CD4-positive, alpha-beta T cell treated with Interferon gamma for 1 hour (primary cell): ENCODE measurements at regions not wholly inside any gene's neighbourhood (a gene's known extent, or its start where the extent isn't known, plus 50 kb on each side); places are given as distances from the start of the nearest gene placed in this dataset.
"Not testable (repeated sequence)": the region's sequence is repeated elsewhere in the genome, so short reads cannot be mapped to it uniquely, and the experiment has no call there.

Source experiments
- DNase-seq: peaks from one replicate; pipeline ENCODE4 v3.0.0-alpha.2; 2020

DNA sequence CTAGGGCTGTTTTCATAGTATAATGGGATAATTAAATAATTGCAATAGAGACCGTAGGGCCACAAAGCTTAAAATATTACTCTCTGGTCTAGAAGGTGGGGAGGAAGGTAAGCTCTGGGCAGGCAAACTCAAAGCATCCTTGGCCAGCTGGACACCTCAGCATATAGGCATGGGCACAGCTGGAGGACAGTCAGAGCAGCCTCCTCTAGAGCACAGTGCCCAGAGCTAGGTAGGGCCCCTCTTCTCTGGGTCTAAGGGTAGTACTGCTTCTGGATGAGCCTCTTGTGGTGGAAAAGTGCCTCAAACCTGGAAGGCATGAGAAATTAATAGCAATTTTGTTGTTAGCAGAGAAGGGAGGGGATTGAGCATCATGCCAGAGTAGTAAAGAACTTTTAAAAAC, 116.9 kb upstream of the FOXN2 start:
- DNase-seq: no peak

DNA sequence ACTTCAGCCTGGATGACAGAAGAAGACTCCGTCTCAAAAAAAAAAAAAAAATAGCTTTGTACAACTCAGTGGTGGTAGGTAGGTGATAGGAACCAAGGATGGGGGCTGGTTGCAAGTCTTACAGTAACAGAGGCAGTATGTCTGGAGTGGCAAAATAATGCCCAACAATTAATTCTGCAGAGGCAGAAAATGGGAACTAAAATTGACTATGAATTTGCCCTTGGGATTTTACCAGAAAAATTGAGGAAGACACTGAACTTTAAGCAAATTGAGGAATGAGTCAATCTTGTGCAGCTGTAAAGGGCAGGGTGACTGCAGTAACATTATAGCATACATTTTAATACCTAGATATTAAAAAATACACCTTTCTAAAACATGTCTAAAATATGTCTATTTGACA, 116.1 kb upstream of the FOXN2 start:
- DNase-seq: no peak

DNA sequence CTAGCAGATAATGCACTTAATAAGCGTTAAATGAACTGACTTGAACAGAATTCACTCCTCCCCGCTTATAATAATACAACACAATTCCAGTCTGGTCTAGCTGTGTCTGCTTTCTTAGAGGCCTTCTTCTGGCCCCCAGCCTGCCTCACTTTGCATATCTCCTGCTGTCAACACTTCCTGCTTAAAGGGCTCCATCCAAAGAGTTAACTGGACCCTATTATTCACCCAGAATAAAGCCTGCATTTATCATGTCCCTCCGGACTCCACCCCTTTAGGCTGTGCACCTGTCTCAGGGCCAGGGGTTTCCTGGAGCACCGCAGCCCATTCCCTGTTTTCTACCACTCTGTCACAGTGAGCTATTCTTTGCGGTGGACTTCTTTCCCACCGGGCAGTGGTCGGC, 115.4 kb upstream of the FOXN2 start:
- DNase-seq: no peak

DNA sequence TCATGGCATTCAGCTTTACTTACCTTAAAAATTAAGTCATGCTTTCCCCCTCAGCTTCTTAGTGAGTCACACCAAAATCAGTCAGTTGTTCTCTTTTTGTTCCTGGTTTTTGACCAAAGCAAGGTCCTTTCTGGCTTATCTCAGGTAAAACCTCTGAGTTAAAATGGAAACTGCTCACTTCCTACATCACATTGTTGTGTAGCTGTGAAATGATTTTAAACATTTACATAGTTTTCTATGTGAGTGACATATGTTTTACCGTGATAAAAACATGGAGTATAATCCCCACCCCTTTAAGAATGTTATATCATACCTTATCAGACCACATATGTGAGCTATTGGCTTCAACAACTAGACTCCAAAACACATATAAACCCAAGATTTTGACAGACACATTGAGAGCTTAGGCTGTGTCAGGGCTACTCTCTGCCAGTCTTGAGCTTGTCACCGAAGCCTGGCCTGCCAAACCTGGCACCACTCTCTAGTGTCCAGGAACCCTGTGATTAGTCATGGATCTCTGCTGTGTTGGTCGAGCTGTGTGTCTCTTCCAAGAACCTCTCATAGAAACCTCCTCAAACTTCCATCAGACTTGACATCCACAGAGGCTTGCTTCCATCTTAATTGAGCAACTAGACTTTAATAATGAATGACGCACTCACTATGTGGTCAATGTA, 113.7 kb upstream of the FOXN2 start:
- DNase-seq: no peak

DNA sequence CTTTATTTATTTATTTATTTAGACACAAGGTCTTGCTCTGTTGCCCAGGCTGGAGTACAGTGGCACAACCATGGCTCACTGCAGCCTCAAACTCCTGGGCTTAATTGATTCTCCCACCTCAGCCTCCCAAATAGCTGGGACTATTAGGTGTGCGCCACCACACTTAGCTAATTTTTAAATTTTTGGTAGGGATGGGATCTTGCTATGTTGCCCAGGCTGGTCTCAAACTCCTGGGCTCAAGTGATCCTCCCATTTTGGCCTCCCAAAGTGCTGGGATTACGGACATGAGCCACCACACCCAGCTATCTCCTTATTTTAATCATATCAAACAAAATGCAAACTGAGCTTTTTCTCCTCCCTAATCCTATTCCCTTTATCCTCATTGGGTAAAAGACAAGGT, 113.0 kb upstream of the FOXN2 start:
- DNase-seq: not testable (repeated sequence)

DNA sequence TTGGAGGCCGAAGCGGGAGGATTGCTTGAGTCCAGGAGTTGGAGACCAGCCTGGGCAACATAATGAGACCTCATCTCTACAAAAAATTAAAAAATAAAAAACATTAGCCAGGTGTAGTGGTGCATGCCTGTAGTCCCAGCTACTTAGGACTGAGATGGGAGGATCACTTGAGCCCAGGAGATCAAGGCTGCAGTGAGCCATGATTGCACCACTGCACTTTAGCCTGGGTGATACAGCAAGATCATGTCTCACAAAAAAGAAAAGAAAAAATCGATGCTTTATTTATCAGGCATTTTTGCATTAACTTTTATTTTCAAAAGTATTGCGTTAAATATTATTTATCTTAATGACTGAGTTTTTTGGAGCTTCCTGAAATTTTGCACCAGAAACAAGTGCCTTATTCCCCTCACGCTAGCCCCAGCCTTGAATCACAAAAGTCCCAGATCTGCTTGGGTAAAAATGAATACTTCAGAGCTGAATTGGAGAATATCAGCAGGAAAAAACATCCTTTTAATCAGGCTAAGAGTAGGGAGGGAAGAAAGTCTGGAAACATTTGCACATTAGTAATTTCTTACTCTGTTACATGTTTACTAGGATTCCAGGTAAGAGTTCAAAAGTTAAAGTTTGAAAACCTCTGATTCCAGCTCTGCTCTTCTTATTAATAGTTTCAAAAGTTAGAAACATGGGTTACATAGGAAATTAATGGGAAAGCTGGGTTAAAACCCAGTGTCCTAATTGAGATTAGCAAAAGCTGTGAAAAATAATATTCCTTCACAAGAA, 111.4 kb upstream of the FOXN2 start:
- DNase-seq: no peak

DNA sequence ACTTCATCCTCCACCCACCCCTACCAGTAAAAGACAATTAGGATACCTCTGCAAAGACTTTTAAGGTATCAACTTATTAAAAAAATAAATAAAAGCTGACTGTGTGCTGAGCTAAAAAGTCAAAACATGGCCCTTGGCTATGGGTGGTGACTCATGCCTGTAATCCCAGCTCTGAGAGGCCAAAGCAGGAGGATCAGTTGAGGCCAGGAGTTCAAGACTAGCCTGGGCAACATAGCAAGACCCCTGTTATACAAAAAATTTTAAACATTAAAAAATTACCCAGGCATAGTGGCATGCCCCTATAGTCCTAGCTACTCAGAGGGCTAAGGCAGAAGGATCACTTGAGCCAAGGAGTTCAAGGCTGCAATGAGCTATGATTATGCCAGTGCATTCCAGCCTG, 110.8 kb upstream of the FOXN2 start:
- no peak for DNase-seq

DNA sequence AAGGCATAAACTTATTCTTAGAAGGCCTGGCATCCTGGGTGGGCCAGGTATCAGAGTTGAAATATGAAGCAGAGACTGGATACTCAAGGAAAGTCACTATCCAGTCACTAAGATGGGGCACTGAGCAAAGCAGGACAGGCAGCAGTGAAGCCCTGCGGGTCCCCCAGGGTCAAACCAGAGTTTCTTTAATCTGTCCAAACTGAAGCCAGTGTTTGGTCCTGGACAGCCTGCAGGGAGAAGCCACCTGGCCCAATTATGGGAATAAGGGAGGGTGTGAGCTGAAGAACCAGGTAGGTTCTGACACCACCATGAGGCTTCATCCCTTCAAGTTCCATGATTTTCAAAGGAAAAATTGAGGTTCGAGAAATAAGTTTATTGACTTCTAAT, 109.7 kb upstream of the FOXN2 start:
- no peak for DNase-seq

DNA sequence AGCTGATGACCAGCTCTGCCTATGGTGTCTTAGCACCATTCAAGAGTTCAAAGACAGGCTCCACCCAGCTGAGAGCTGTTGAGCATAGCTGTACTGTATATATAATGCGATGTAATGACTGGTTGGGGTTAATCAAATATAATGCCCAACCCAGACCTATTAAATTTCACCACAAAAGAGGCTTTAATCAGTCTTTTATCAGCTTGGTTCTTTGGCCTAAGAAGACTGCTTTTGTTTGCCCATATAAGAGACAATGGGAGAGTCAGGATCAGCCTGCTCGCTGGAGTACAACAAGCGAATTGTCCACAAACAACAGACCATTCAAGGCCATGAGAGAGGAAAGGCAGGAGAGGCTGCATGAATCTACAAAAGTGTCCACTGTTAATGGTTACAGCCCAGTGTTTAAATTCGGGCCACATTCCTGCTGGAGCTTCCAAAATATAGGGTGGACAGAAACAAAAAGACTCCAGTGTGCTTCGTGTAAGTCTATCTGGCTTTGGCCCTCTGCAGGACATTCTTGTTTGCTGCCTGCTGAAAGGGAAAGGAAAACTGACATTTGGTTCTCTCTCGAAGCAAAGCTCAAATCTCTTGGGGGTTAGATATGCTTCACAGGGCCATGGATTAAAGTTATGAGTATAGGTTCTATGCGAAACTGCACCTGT, 109.2 kb upstream of the FOXN2 start:
- DNase-seq: no peak

DNA sequence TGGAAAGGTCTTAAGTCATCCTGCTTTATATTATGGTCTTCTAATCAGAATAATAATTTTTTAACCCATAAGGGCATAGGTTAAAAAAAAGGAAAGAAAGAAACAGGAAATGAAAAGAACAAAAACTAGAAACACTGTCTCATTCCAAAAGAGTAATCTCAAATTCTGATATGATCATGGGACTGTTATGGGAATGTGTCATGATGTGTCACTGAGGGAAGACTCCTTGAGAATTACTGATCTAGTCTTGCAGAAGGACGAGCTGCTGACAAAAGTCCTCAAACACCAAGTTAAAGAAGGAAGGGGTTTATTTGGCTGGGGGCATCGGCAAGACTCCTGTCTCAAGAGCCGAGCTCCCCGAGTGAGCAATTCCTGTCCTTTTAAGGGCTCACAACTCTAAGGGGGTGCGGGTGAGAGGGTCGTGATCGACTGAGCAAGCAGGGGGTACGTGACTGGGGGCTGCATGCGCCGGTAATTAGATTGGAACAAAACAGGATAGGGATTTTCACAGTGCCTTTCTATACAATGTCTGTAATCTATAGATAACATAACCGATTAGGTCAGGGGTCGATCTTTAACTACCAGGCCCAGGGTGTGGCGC, 108.3 kb upstream of the FOXN2 start:
- not testable (repeated sequence) for DNase-seq

DNA sequence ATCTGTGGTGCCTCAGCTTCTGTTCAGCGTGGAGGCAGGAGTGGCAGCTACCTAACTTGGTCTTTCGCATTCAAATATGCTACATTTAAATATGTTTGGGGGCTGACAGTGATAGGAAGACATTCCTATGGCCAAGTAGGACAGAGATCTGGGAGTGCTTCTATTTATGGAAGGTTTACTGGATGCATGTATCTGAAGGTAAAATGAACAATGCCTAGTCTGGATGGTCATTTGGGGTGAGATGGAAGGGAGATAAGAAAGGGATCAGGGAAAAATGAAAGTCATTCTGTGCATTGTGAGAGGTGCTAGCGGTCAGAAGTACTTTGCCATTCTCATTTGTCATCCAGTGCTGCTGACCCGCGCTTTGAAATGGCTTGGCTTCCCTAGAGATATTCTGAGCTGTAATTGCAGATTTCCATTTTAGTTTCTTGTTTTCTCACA, 107.3 kb upstream of the FOXN2 start:
- no peak for DNase-seq

DNA sequence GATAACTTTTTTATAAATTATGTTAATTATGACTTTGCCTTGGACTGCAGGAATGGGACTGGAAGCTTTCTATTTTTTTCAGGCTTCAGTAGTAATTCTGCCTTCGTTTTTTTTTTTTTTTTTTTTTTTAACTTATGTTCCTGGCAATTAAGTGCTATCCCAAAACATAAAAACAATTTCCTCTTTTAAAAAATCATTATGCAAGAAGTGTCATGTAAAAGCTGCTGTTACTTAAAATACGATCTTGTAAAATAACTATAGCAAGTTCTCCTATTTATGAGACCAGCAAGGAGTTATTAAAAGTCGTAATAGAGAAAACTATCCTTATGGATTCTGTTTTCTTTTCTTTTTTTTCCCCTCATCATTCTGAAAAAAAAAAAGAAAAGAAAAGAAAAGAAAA, 106.6 kb upstream of the FOXN2 start:
- DNase-seq: no peak

DNA sequence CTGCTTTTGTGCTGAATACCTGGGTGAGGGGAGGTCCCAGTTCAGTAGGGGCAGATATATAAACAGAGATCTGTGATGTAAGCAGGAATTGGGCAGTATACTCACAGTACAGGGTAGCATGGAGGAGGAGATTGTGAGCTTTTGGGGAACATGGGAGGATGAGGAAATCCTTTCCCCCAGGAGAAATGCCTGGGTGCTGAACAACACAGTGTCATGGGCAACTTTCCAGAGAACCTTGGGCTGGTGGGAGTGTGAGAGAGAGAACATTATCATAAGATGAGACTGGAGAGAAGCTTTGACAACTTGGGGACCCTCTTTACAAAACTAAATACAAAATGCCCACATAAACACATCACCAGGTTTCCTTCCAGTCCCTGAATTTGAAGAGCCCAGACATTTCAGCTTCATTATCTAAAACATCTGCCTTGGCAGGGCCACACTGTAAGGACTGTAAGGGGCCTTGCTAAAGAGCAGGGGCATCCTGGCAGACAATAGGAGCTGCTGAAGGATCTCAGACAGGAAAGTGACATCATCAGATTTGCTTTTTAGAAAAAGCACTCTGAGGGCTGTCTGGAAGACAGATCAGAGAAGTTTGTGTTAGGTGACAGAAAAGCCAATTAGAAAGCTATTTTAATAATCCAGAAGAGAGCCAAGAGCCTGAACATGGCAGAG, 105.1 kb upstream of the FOXN2 start:
- DNase-seq: no peak

DNA sequence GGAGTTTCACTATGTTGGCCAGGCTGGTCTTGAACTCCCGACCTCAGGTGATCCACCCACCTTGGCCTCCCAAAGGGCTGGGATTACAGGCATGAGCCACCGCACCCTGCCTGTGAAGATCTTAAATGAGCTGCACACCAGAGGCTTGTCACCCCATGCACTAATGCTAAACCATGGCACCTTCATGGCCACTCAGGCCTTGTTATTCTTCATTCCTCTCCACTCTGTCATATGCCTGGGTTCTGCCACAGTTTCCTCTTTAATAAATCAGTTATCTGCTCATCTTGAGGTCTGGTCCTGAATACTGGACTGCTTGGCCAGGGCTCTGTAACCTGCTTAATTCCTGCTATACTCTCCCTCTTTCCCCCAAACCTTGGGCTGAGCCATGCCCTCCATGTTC, 104.3 kb upstream of the FOXN2 start:
- DNase-seq: no peak

DNA sequence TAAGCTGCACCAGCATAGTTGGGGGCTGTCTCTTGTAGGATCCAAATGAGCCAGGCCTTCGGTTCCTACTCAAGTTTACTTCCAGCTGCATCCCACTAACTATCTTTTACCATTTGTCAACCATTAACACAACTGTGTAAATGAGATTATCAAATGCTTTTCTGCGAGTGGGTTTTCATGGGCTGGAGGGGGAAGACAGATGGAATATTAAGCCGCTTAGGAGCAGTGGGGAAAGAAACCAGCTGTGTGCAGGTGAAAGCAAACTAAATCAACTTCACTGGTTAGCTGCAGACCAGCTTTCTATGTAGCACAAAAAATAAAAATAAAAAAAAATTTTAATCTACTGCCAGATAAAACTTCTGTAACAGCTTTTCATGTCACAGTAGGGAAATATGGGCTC, 100.8 kb upstream of the FOXN2 start:
- DNase-seq: no peak

DNA sequence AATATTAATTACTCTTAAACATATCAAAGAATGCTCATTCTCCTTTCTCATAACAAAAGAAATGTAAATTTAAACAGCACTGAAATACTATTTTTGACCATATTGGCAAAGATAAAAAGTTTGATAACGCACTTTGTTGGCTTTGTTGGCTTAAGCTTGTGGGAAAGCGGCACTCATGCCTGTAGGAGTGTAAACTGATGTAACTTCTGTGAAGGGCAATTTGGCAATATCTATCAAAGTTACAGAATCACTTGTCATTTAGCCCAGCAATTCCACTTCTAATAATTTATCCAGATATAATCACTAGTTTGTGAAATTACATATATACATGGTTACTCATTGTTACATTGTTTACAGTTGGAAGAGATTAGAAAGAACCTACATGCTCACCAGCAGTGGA, 96.3 kb upstream of the FOXN2 start:
- DNase-seq: no peak

DNA sequence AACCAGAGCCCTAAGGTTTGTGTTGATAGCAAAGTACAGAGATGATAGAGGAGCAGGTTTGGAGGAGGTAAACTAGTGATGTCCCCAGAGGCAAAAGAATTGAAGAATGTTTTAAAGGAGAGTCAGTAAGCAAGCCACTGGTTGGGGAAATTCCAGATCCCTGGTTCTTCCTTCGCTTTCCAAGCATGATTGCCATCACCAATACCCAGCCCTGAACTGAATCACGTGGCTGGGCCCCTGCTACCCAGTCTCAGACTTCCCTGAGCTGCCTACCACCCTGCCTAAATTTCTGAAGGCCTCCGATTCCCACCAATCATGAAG, 95.3 kb upstream of the FOXN2 start:
- no peak for DNase-seq

DNA sequence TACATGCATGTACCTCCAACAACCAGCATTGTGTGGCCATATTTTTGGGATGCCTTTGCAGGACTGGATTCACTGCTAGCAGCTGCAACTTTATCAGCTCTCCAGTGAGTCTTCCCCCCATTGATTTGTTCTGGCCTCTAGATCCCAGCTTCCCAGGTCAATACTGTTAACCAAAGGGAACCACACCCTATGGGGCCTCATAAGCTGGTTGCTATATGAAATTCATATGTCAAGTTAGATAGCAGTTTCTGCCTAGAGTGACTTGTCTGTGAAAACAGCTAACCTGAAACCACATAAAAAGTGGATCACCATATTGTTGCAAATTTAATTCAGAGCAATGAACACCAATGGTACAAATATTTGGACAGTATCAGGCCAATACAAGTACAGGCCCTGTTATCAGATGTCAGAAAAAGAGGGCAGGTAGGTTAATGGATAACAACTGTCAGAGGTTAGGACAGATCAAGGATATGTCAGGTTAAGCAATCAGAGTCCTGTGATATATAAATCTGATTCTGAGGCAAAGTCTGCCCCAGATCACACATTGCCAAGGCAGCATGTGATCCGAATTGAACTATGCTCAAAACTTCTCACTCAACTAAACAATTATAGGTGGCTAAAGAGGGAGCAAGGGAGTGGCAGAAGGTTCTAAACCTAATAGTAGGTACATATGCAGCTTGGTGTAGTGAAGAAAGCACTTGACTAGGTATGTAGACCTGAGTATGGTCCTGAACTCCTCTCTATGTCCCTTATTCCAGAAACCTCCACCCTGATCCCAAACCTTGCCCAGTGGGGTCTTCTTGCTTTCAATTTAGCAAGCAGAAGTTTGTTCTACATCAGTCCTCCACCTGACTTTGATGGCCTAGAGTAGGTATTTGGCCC, 94.7 kb upstream of the FOXN2 start:
- DNase-seq: no peak

DNA sequence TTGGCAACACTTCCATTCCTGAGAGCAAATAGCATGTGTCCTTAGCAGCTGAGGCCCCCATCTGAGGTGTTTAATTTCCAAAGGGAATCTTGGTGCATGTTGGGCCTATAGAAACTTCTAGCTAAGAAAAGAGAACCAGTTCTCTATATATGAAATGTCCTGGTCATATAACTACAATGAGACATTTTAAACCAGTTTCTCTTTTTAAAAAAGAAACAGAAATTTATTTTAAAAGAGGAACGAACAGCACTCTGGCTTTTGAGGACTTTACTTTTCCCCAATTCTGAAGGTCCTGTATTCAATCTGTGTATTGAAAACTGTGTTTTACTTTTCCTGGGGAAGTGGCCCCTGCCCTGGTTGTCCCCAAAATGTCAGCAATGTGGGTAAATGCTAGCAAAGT, 94.0 kb upstream of the FOXN2 start:
- DNase-seq: no peak

DNA sequence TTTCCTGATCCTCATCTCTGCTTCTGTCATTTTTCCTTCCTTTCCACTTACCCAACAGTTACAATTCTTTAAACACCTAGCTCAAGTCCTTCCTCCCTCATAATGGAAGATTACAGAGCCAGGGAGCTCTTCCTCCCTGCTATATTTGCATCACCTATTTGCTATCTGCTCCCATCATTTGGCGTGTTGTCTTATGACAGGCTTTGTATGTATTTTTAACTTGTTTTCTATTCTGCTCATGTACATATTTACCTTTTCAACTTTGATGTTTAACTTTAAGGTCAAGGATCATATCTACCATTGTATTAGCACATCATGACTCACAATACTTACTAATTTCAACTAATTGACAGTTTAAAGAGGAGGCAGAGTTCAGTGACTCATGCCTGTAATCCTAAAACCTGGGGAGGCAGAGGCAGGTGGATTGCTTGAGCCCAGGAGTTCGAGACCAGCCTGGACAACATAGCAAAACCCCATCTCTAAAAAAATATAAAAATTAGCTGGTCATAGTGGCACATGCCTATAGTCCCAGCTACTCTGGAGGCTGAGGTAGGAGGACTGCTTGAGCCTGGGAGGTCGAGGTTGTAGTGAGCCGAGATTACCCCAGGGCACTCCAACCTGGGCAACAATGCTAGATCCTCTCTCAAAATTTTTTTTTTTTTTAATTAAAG, 92.5 kb upstream of the FOXN2 start:
- DNase-seq: no peak

DNA sequence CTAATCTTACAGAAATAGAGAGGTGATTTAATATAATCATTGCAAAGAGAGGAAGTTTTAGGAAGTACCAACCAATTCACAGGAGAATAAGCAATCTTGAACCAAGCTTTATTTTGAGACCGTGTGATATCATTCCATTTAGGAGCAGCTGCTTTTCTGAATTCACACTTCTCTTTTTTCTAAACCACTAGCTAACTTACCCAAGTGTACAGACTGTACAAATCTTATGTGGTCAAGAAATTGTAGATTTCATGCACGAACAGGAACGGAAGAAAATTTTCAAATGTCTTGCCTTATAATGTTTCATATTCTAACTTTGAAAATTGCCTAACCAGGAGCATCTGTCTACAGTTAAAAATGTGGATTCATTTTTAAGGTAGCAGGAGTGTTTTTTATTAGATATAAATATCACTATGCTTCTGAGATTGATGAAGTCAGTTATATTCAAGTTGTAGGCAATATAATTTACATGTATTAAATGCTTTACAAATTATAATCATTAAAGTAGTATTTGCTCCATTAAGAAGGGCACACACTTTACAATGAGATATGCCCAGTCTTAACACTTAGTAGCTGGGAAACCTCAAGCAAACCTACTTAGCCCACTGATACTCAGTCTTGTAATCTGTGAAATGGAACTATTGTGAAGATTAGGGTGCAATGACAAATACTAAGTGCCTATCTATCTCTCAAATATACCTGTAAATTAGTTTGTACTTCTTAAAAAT, 86.7 kb upstream of the FOXN2 start:
- DNase-seq: no peak
